HG02852 (cell line): ENCODE measurements at regions not wholly inside any gene's neighbourhood (a gene's known extent, or its start where the extent isn't known, plus 50 kb on each side); places are given as distances from the start of the nearest gene placed in this dataset.
"Not testable (repeated sequence)": the region's sequence is repeated elsewhere in the genome, so short reads cannot be mapped to it uniquely, and the experiment has no call there.

Experiments
- ATAC-seq: cut with Tn5 transposase; IDR thresholded peaks from one replicate; pipeline ENCODE4 v1.9.1; 2021; ENCODE audit warnings: mild to moderate bottlenecking, moderate library complexity; ENCODE audit not compliant: unreplicated experiment

DNA sequence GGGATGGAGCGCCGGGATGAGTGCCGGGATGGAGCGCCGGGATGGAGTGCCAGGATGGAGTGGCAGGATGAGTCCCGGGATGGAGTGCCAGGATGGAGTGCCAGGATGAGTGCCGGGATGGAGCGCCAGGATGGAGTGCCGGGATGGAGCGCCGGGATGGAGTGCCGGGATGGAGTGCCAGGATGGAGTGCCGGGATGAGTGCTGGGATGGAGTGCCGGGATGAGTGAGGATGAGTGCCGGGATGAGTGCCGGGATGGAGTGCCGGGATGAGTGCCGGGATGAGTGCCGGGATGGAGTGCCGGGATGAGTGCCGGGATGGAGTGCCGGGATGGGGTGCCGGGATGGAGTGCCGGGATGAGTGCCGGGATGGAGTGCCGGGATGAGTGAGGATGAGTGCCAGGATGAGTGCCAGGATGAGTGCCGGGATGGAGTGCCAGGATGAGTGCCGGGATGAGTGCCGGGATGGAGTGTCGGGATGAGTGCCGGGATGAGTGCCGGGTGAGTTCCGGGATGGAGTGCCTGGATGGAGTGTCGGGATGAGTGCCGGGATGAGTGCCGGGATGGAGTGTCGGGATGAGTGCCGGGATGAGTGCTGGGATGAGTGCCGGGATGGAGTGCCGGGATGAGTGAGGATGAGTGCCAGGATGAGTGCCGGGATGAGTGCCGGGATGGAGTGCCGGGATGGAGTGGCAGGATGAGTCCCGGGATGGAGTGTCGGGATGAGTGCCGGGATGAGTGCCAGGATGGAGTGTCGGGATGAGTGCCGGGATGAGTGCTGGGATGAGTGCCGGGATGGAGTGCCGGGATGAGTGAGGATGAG, 52.9 kb upstream of the HELT start:
- ATAC-seq, result not testable (repeated sequence)

DNA sequence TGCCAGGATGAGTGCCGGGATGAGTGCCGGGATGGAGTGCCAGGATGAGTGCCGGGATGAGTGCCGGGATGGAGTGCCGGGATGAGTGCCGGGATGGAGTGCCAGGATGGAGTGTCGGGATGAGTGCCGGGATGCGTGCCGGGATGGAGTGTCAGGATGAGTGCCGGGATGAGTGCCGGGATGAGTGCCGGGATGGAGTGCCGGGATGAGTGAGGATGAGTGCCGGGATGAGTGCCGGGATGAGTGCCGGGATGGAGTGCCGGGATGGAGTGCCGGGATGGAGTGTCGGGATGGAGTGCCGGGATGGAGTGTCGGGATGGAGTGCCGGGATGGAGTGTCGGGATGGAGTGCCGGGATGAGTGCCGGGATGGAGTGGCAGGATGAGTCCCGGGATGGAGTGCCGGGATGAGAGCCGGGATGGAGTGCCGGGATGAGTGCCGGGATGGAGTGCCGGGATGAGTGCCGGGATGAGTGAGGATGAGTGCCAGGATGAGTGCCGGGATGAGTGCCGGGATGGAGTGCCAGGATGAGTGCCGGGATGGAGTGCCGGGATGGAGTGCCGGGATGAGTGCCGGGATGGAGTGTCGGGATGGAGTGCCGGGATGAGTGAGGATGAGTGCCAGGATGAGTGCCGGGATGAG, 52.1 kb upstream of the HELT start:
- not testable (repeated sequence) for ATAC-seq

DNA sequence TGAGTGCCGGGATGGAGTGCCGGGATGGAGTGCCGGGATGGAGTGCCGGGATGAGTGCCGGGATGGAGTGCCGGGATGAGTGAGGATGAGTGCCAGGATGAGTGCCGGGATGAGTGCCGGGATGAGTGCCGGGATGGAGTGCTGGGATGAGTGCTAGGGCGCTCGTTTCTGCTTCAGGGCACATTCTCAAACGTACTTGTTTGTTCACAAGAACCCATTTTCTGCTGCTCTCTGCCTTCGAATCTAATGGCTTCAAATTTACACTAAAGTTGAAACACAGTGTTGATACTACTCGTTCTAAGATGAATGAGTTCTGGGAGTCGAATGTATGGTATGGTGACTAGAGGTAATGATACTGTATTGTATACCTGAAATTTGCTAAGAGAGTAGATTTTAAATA, 50.6 kb upstream of the HELT start:
- not testable (repeated sequence) for ATAC-seq

- no peak for ATAC-seq
Observed at GRCh38 chr4:184968366-184968765, 49.9 kb upstream of the HELT start.
